ENCODE measurements at regions not wholly inside any gene's neighbourhood (a gene's known extent, or its start where the extent isn't known, plus 50 kb on each side); places are given as distances from the start of the nearest gene placed in this dataset.

DNA sequence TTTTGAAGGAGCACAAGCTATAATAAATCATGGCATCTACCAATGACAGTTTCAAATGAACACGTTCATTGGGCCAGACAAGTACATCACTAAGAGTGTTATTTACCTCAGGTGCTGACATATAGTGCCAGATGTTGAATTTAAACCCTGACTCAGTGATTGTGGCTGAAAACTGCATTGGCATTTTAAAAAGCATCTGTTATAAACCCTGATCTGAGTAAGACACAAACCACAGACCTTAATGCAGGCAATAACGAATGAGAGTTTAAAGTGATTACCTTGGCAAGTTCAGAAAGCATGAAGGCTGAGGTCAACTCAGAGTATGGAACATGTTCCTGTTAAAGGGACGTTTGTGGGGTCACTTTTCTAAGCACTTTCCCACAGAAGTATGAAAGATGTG lies 865.1 kb upstream of the TMPRSS15 start:
- TF ChIP-seq MYNN (IDR thresholded peaks at IDR 0.05) (no peak), MYNN (CRISPR knock-in tag; IDR thresholded peaks at IDR 0.05) (no peak), NR3C1 (CRISPR knock-in tag; IDR thresholded peaks at IDR 0.05) (no peak), POLR2B (IDR thresholded peaks at IDR 0.05; ENCODE audit: low read depth, partially characterized antibody) (no peak), GABPB1 (CRISPR knock-in tag; IDR thresholded peaks at IDR 0.05) (no peak)

All from K562 (cell line).